ENCODE measurements at regions not wholly inside any gene's neighbourhood (a gene's known extent, or its start where the extent isn't known, plus 50 kb on each side); places are given as distances from the start of the nearest gene placed in this dataset.

GRCh38 chr4:137661693-137662092 is 129.4 kb upstream of the PCDH18 start:
- CTCF ChIA-PET, result no interaction called here
- FAIRE-seq (no peak), ATAC-seq (no peak), DNase-seq (ENCODE audit: low read depth, low spot score) (no peak)
- Histone ChIP-seq H4K20me1 (ENCODE audit: control insufficient read depth, insufficient read depth) (no peaks in the 10 kb centered on the region), H3K79me2 (ENCODE audit: control insufficient read depth, insufficient read depth, low read length) (no peaks in the 10 kb centered on the region), H3K27ac (ENCODE audit: control insufficient read depth, insufficient read depth) (no peak overlapping the region), H3K36me3 (ENCODE audit: control insufficient read depth in 2 of 2, insufficient read depth in 2 of 2, low read length in 1 of 2) (no peaks in the 10 kb centered on the region), H3K4me2 (ENCODE audit: control insufficient read depth, insufficient read depth) (no peak overlapping the region), H3K9ac (ENCODE audit: control insufficient read depth, insufficient read depth, low read length) (no peak overlapping the region), H3K4me3 (no peak overlapping the region), H2AFZ (ENCODE audit: control insufficient read depth, low read depth, low read length) (no peak overlapping the region), H3K9me3 (replicated peaks; ENCODE audit: control insufficient read depth, insufficient read depth, low read length) (no peaks in the 10 kb centered on the region), H3K4me1 (ENCODE audit: control insufficient read depth, insufficient read depth, low read length) (no peaks in the 10 kb centered on the region), H3K27me3 (replicated peaks in 1 of 2; ENCODE audit: control insufficient read depth in 2 of 2, insufficient read depth in 2 of 2, low read length in 1 of 2) (no peaks in the 10 kb centered on the region)
- in situ Hi-C loops (cut with MboI) (no loop called here), intact Hi-C loops (cut with micrococcal nuclease; ENCODE audit: unreplicated experiment) (no loop called here)
- WGBS (ENCODE audit: insufficient coverage, insufficient replicate concordance, low lambda C conversion rate, missing lambda C conversion rate), result 94% methylated on average over 2 of the region's 2 CpGs
- SMC1A ChIA-PET (ENCODE audit: uncharacterized antibody, unreplicated experiment), result interaction anchor here (0.7 to 1.6 kb wide), 2 partner anchors 14 to 17 kb away, joined by 3 to 8 read pairs; no protein-coding TSS in a partner anchor
- POLR2A ChIA-PET, result no interaction called here
- RAD21 ChIA-PET (ENCODE audit: unreplicated experiment), result no interaction called here
- TF ChIP-seq HDAC6 (IDR thresholded peaks at IDR 0.05; ENCODE audit: unreplicated experiment) (no peak), DPF2 (IDR thresholded peaks at IDR 0.05) (no peak), EGR1 (IDR thresholded peaks at IDR 0.05; ENCODE audit: borderline replicate concordance in 1 of 2, low read depth in 2 of 2, low read length in 2 of 2) (no peak), HCFC1 (IDR thresholded peaks at IDR 0.05; ENCODE audit: low read length) (no peak), TCF3 (IDR thresholded peaks at IDR 0.05; ENCODE audit: borderline replicate concordance, insufficient read depth, low read depth, low read length) (no peak), RUNX3 (IDR thresholded peaks at IDR 0.05; ENCODE audit: low read length) (no peak), SMAD1 (IDR thresholded peaks at IDR 0.05; ENCODE audit: low read depth, partially characterized antibody) (no peak), PRDM15 (CRISPR knock-in tag; IDR thresholded peaks at IDR 0.05) (no peak), RCOR1 (conservative IDR thresholded peaks at IDR 0.05; ENCODE audit: low read depth, low read length) (no peak), SIN3A (IDR thresholded peaks at IDR 0.05; ENCODE audit: low read depth, low read length) (no peak), CHD2 (IDR thresholded peaks at IDR 0.05; ENCODE audit: borderline replicate concordance, low read depth, low read length) (no peak)
- no TSS peak for BruUV-seq (replicated peaks)

All from GM12878 (cell line).